Dermis microvascular lymphatic vessel endothelial cell (primary cell): ENCODE measurements at regions not wholly inside any gene's neighbourhood (a gene's known extent, or its start where the extent isn't known, plus 50 kb on each side); places are given as distances from the start of the nearest gene placed in this dataset.

Experiments
- DNase-seq, 2 donors: peaks; one replicate each; pipeline versions ENCODE4 v3.0.0 to v3.0.0-alpha.2; 2010; ENCODE audit warnings: low read depth in 2 of 2

DNA sequence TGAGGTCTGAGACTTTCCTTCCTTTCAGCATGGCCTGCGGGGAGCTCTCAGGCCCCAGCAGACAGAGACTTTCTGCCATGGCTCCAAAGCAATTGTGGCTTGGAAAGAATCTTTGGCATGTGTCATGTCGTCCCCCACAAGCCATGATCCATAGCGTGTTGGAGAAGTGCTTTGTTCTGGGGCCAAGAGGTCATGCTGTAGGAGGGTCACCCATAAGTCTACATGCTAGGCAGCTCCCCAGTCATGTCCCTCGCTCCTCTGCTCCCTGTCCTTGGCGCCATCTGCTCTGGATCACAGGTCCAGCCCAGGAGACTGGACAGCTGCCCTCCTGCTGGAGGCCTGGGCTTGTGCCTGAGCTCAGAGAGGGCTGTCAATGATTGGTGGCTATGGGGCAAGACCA is 78.8 kb upstream of the LCLAT1 start:
- DNase-seq, result no peak

DNA sequence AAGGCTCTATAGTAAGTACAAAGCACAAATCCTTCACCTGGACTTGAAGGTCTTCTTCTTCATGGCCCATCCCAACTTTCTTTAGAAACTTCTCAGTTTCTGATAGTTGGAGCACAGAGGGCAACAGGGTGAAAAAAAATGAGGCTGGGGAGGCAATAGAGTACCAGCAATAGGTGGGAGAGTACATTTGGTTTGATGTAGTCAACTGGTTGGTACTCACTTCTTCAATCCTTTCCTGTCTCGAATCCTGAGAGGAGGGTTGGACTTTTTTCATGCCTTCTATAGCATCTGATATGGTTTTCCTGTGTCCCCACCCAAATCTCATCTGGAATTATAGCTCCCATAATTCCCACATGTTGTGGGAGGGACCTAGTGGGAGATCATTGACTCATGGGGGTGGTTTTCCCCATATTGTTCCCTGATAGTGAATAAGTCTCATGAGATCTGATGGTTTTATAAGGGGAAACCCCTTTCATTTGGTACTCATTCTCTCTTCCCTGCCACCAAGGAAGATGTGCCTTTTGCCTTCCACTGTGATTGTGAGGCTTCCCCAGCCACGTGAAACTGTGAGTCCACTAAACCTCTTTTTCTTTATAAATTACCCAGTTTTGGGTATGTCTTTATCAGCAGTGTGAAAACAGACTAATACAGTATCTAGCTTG is 75.9 kb upstream of the LCLAT1 start:
- no peak for DNase-seq

- no peak for DNase-seq
Measured at GRCh38 chr2:30371772-30372373, 75.2 kb upstream of the LCLAT1 start.

DNA sequence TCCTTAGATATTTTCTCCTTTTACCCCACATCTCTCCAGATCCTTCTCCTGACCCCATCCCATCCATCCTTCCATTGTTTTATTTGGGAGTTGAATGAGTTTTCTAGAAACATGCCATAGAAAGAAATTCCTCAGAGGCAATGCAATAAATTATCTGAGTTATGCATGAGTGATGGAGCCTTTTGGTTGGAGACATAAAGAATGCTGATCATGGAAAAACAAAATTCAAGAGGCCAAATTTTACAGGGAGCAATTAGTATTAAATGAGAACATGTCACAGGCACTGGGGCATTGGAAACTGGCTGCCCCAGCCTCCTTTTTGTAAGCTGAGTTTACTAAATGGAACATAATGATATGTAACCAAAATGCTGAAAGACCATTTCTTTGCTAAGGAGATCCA is 74.2 kb upstream of the LCLAT1 start:
- DNase-seq, result no peak

DNA sequence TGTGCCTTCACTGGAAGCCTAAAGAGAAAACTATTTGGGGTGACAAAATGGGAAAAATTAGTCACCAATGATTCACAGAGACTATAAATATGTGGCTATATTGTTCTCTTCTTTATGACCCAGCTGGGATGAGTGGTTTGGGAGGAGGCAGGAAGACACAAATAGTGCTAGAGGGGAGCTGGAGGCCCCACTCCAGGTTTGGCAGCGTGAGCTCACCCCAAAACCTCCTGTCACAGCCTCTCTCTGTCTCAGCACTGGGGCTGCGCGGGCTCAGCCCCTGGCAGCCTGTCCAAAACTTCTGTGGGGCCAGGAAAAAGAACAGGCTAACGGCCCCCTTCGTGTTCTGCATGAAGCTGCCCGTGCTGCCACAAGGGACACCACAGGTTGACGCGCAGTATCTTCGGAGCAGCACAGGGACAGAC is 73.2 kb upstream of the LCLAT1 start:
- DNase-seq, result peak; percentile 41 to 58

GRCh38 chr2:30374380-30374779 is 72.7 kb upstream of the LCLAT1 start:
- DNase-seq, result no peak

DNA sequence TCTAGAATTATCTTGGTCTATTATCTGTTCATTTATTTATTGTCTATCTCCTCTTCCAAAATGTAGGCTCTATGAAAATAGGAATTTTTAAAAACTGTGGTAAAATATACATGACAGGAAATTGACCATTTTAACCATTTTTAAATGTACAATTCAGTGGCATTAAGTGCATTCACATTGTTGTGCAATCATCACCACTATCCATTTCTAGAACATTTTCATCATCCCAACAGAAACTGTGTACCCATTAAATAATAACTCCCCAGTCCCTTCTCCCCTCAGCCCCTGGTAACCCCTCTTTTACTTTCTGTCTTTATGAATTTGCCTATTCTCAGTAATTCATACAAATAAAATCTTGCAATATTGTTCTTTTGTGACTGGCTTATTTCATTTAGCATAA is 71.1 kb upstream of the LCLAT1 start:
- DNase-seq, result no peak

DNA sequence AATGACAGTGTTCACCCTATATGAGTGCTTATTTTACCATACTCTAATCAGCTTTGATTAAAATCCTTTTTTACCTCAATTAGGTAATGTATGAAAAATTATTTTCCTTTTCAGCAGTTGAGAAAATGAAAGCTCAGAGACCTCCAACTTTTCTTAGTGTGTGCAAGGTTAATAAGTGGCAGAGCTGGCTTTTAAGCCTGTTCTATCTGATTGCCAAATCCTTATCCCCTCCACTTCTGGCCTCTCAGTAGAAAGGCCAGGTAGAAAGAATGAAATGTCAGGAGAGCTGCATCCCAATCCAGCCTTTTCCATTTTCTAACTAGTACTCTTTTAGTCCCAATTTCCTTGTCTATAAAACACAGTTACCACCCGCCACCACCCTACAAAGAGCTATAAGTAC is 67.6 kb upstream of the LCLAT1 start:
- DNase-seq, result no peak

GRCh38 chr2:30380824-30381223 is 66.2 kb upstream of the LCLAT1 start:
- DNase-seq, result no peak

- DNase-seq, result no peak
Measured at GRCh38 chr2:30382162-30382783, 64.8 kb upstream of the LCLAT1 start.

DNA sequence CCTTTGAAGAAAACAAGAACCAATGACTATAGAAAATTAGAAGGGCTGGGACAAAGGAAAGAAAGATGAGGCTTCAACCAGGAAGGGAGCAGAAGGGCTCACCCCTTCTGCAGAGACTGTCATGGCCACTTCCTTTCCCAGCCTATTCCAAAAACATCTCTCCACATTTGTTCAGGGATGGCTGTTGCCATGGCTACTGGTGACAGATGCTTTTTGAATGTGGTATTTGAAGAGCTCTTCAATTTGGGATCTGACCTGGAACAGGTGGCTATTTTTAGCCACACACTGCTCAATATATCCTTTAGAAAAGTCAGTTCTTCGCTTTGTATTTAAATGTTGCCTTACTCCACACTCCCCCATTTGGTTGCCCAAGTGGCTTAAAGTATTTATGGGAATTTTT is 64.1 kb upstream of the LCLAT1 start:
- DNase-seq, result no peak

DNA sequence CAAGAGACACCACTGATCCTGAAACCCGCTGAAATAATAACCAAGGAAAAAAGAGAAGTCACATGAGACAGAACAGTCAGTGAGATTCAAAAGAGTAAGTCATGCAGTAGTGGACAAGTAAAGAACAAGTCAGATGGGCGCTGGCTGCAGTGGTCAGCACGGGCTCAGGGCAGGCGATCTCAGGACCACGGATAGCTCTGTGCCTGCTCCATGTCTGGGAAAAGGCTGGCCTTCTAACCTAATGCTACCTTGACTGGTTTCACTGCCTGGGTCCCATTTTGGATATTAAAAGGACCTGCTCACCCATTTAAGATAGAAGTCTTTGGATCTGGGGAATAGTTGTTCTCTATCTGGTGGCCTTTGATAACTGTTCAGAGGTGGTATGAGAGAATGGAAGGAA is 61.7 kb upstream of the LCLAT1 start:
- peak; percentile 14 to 59 for DNase-seq

GRCh38 chr2:30392097-30392496 is 54.9 kb upstream of the LCLAT1 start:
- DNase-seq, result no peak

DNA sequence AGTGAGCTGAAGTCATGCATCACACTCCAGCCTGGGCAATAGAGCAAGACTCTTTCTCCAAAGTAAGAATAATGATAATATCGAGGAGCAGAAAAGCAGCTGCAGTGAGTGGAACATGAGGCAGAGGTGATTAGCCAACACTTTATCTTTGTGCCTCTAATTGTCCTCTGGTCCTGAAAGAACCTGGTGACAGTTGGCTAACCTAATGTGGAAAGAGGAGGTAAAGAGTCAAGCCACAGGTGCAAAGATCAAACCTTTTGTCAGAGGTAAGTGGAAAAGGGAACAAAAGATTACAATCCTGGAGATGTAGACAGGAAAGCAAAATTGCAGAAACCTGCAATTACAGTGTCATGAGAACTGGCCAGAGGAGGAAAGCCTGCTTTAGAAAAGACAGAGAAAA is 53.5 kb upstream of the LCLAT1 start:
- DNase-seq, result no peak

DNA sequence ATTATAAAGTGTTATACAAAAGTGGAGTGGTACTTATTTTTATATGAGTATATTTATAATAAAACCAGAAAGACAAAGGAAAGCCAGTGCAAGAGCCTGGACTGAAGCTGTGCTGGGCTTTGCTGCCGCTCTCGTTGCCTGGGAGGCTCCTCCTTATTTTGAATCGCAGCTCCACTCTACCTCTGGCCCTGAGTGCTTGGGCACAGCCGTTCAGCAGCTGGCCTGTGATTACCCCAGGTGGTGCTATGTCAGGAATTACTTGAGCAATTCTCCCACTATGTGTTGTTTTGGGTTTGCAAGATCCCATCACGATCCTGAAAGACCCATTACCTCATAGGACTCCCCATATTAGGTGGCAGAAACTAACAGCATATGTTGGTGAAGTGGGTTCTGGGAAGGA is 53.0 kb upstream of the LCLAT1 start:
- no peak for DNase-seq

DNA sequence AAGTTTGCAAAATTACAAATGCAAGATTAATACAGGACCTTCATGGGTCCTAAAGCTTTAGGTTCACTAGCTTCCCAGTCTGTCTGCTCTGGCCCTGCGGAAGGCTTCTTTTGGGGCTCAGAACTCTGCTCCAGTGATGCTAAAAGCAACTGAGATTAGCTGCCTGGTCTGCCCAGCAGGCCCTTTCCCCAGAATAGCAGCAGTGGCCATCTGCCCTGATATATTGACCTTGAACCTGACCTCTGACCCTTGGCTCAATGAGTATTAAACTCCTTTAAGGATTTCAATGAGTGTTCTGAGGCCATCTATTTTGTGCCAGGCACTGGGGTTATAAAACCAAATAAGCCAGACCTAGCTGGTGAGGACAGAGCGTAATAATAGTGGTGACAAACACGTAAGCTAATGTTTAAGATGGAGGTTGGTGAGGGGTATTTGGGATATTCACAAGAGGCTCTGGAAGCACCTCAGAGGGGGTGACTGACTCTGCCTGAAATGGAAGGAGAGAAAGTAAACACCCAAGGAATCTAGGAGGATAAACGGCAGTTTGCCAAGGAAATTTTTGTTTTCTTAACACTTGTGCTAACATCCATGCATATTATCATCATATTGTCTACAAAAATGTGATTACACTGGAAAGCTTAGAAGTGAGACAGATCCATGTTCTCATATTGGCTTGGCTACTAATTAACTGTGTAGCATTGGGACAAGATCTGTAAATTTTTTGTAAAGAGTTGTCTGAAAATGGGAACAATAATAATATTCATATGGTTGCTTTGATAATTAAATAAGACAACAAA is 50.4 kb upstream of the LCLAT1 start:
- no peak for DNase-seq
